ENCODE measurements at regions not wholly inside any gene's neighbourhood (a gene's known extent, or its start where the extent isn't known, plus 50 kb on each side); places are given as distances from the start of the nearest gene placed in this dataset.
"Not testable (repeated sequence)": the region's sequence is repeated elsewhere in the genome, so short reads cannot be mapped to it uniquely, and the experiment has no call there.

DNA sequence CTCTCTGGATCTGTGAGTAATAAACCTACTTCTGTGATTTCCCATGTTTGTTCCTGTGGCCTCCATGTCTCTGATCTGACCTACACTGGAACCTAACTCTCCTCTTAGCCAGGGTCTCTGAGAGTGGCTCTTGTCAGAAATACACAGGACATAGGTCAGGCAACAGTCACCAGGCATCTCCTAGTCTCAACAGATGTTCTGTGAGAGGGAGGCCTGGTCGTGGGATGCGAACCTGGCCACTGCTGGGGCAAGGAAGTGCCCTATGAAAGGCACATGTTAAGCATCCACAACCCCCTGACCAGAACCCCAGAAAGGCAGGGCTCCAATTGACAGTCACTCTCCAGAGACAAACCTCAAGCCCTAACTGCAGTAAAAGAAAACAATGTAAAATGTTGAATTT lies 2771.5 kb downstream of the RPIA start:
- not testable (repeated sequence) for H2BK15ac ChIP-seq (ENCODE audit: low read depth, low read length); H3K79me2 ChIP-seq (ENCODE audit: insufficient read depth, low read length); H2AK5ac ChIP-seq (ENCODE audit: insufficient read length, low read length); H3K4ac ChIP-seq (ENCODE audit: low read depth, low read length); H2BK20ac ChIP-seq (ENCODE audit: low read depth, low read length, poor library complexity, severe bottlenecking); H4K5ac ChIP-seq (ENCODE audit: insufficient read length, low read depth, low read length); H3K4me1 ChIP-seq (ENCODE audit: insufficient read depth, low read length); H3K27ac Mint-ChIP-seq; H3K36me3 Mint-ChIP-seq (ENCODE audit: insufficient read depth in 1 of 3, low read depth in 3 of 3); H3K27me3 Mint-ChIP-seq (ENCODE audit: low read depth); H4K8ac ChIP-seq (replicated peaks; ENCODE audit: insufficient read length, low read depth, low read length); DNase-seq; H3K9me3 ChIP-seq (ENCODE audit: control insufficient read depth, low read depth, low read length); H4K91ac ChIP-seq (ENCODE audit: insufficient read length, low read depth, low read length); H4K20me1 ChIP-seq (ENCODE audit: control insufficient read depth, insufficient read depth, insufficient read length); H3K4me2 ChIP-seq (ENCODE audit: insufficient read depth, insufficient read length, low read length); H2BK5ac ChIP-seq (ENCODE audit: insufficient read length, low read length); H3K79me1 ChIP-seq (ENCODE audit: insufficient read depth, low read depth, low read length, poor library complexity, severe bottlenecking); H3K56ac ChIP-seq (ENCODE audit: insufficient read length, low read depth, low read length); H3K4me1 Mint-ChIP-seq; H3K27ac ChIP-seq (ENCODE audit: insufficient read length, low read depth, low read length); H2BK12ac ChIP-seq (ENCODE audit: insufficient read length, low read depth, low read length); H3K14ac ChIP-seq (ENCODE audit: insufficient read depth, low read length); H3K18ac ChIP-seq (ENCODE audit: insufficient read length, low read depth, low read length); H3K23ac ChIP-seq (ENCODE audit: insufficient read length, low read depth, low read length); H3K23me2 ChIP-seq (ENCODE audit: insufficient read length, low read depth, low read length, poor library complexity, severe bottlenecking); H2BK120ac ChIP-seq (ENCODE audit: low read depth, low read length, poor library complexity, severe bottlenecking); H3K9ac ChIP-seq (ENCODE audit: extremely low read depth, insufficient read length, low read length); H2AFZ ChIP-seq (ENCODE audit: low read length); H3T11ph ChIP-seq (ENCODE audit: low read length); H3K27me3 ChIP-seq (ENCODE audit: insufficient read depth, low read length); H3K4me3 Mint-ChIP-seq
- no CpG with 5 or more reads among the region's 2 CpGs for WGBS (ENCODE audit: extremely low coverage, insufficient read length, low lambda C conversion rate)
- H3K9me3 Mint-ChIP-seq = peaks cover 24 to 35% of the 10 kb centered on the region in 2 experiments

- not testable (repeated sequence) for H4K8ac ChIP-seq (replicated peaks; ENCODE audit: insufficient read length, low read depth, low read length); H4K91ac ChIP-seq (ENCODE audit: insufficient read length, low read depth, low read length); H2BK5ac ChIP-seq (ENCODE audit: insufficient read length, low read length); H3T11ph ChIP-seq (ENCODE audit: low read length); H3K56ac ChIP-seq (ENCODE audit: insufficient read length, low read depth, low read length); H3K4me2 ChIP-seq (ENCODE audit: insufficient read depth, insufficient read length, low read length); H3K27ac ChIP-seq (ENCODE audit: insufficient read length, low read depth, low read length); H3K36me3 Mint-ChIP-seq (ENCODE audit: insufficient read depth in 1 of 3, low read depth in 3 of 3); H2BK20ac ChIP-seq (ENCODE audit: low read depth, low read length, poor library complexity, severe bottlenecking); H3K9ac ChIP-seq (ENCODE audit: extremely low read depth, insufficient read length, low read length); H3K4me1 ChIP-seq (ENCODE audit: insufficient read depth, low read length); H3K79me2 ChIP-seq (ENCODE audit: insufficient read depth, low read length); H3K4me3 Mint-ChIP-seq; H2AFZ ChIP-seq (ENCODE audit: low read length); DNase-seq; H2BK12ac ChIP-seq (ENCODE audit: insufficient read length, low read depth, low read length); H4K20me1 ChIP-seq (ENCODE audit: control insufficient read depth, insufficient read depth, insufficient read length); H2BK120ac ChIP-seq (ENCODE audit: low read depth, low read length, poor library complexity, severe bottlenecking); H3K27me3 Mint-ChIP-seq (ENCODE audit: low read depth); H2BK15ac ChIP-seq (ENCODE audit: low read depth, low read length); H3K18ac ChIP-seq (ENCODE audit: insufficient read length, low read depth, low read length); H3K4ac ChIP-seq (ENCODE audit: low read depth, low read length); H3K23ac ChIP-seq (ENCODE audit: insufficient read length, low read depth, low read length); H4K5ac ChIP-seq (ENCODE audit: insufficient read length, low read depth, low read length); H3K23me2 ChIP-seq (ENCODE audit: insufficient read length, low read depth, low read length, poor library complexity, severe bottlenecking); H3K4me1 Mint-ChIP-seq; H3K14ac ChIP-seq (ENCODE audit: insufficient read depth, low read length); H3K79me1 ChIP-seq (ENCODE audit: insufficient read depth, low read depth, low read length, poor library complexity, severe bottlenecking); H3K27ac Mint-ChIP-seq; H3K9me3 ChIP-seq (ENCODE audit: control insufficient read depth, low read depth, low read length); H3K27me3 ChIP-seq (ENCODE audit: insufficient read depth, low read length); H2AK5ac ChIP-seq (ENCODE audit: insufficient read length, low read length)
- WGBS (ENCODE audit: extremely low coverage, insufficient read length, low lambda C conversion rate) = no CpG with 5 or more reads among the region's 1 CpG
- H3K9me3 Mint-ChIP-seq = peaks cover 26 to 31% of the 10 kb centered on the region in 2 experiments
These were observed 2775.4 kb downstream of the RPIA start for GRCh38 chr2:91466780-91467363.
